ENCODE measurements at regions not wholly inside any gene's neighbourhood (a gene's known extent, or its start where the extent isn't known, plus 50 kb on each side); places are given as distances from the start of the nearest gene placed in this dataset.

DNA sequence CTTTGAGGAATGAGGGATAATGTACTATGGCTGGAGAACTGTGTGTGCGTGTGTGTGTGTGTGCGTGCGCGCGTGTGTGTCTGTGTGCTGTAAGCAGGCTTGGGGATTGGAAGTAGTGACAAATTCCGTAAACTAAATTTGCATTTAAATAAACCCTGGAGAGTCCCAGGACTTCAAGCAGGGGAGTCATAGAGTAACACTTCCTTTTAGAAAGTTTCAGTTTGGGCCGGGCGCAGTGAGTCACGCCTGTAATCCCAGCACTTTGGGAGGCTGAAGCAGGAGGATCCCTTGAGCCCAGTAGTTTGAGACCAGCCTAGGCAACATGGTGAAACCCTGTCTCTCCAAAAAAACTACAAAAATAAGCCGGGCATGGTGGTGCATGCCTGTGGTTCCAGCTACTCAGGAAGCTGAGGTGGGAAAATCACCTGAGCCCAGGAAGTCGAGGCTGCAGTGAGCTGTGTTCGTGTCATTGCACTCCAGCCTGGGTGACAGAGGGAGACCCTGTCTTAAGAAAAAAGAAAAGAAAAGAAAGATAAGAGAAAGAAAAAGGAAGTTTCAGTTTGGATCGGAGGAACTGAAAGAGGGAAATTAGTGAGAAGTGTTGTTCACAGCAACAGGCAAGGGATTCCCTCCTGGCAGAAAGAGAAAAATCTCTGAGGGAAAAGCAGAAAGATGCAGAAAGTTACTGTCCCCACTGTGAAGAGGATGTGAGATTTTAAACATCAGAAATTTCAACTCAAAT lies 222.7 kb upstream of the SOX5 start:
- H3K79me2 ChIP-seq (ENCODE audit: insufficient read depth, low read length) = no peaks in the 10 kb centered on the region
- H4K20me1 ChIP-seq (ENCODE audit: insufficient read depth, low read length) = no peaks in the 10 kb centered on the region
- no peak overlapping the region for H2AFZ ChIP-seq (ENCODE audit: low read length)
- no peak for TF ChIP-seq CTCF (IDR thresholded peaks at IDR 0.05; ENCODE audit: extremely low read depth, low read depth, low read length)
- H3K9me3 ChIP-seq (ENCODE audit: low read depth, low read length) = no peaks in the 10 kb centered on the region
- no peak for DNase-seq (ENCODE audit: insufficient read length, low spot score, missing footprints)
- H3K4me1 ChIP-seq (ENCODE audit: insufficient read depth, low read length) = no peaks in the 10 kb centered on the region
- H3K4me3 ChIP-seq (ENCODE audit: insufficient read depth, low read length) = no peak overlapping the region
- H3K4me2 ChIP-seq (ENCODE audit: insufficient read depth, low read length) = no peak overlapping the region
- no peaks in the 10 kb centered on the region for H3K36me3 ChIP-seq (ENCODE audit: insufficient read depth, low read length)
- no peak overlapping the region for H3K27ac ChIP-seq (ENCODE audit: low read depth, low read length)
- no peaks in the 10 kb centered on the region for H3K27me3 ChIP-seq (ENCODE audit: insufficient read depth, low read length)

DNA sequence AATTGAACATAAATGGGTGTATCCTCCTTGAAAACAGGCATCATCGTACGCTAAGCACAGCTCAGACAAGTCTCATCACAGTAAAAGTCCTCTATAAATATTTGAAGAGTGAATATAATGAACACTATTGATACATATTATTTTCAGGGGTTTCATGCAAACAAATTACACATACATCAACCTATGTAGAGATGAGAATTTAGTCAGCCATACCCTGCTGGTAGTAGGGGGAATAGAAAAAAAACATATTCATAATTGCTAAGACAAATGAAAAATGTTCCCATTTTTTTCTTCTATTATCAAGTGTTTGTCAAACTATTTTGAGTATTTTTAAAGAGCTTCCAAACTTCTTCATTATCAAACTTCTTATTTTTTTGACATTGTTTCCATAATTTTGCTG lies 205.6 kb upstream of the SOX5 start:
- Histone ChIP-seq H3K27ac (ENCODE audit: low read depth, low read length) (no peak overlapping the region), H3K4me3 (ENCODE audit: insufficient read depth, low read length) (no peak overlapping the region), H3K4me1 (ENCODE audit: insufficient read depth, low read length) (no peaks in the 10 kb centered on the region), H3K9me3 (ENCODE audit: low read depth, low read length) (no peaks in the 10 kb centered on the region), H4K20me1 (ENCODE audit: insufficient read depth, low read length) (no peaks in the 10 kb centered on the region), H3K79me2 (ENCODE audit: insufficient read depth, low read length) (no peaks in the 10 kb centered on the region), H2AFZ (ENCODE audit: low read length) (no peak overlapping the region), H3K27me3 (ENCODE audit: insufficient read depth, low read length) (no peaks in the 10 kb centered on the region), H3K4me2 (ENCODE audit: insufficient read depth, low read length) (no peak overlapping the region), H3K36me3 (ENCODE audit: insufficient read depth, low read length) (no peaks in the 10 kb centered on the region)
- no peak for DNase-seq (ENCODE audit: insufficient read length, low spot score, missing footprints)
- no peak for TF ChIP-seq CTCF (IDR thresholded peaks at IDR 0.05; ENCODE audit: extremely low read depth, low read depth, low read length)

DNA sequence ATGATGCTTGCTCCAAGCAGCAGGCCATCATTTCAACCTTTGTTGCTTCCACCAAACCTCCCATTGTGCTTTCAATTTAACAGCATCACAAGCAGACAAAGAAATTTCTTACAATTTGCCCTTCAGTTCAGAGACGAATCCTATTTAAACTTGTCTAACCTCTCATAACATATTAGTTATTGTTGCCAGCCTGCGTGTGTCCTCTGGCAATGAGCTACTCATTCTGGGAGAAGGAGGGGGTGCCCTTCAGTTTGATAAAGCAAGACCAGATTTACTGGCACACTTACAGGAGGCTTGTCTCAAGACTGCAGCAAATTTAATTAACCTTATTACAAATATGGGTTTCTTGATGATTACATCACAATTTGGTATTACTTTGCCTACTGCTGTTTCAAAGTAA lies 203.6 kb upstream of the SOX5 start:
- H3K79me2 ChIP-seq (ENCODE audit: insufficient read depth, low read length) = no peaks in the 10 kb centered on the region
- H3K9me3 ChIP-seq (ENCODE audit: low read depth, low read length) = no peaks in the 10 kb centered on the region
- DNase-seq (ENCODE audit: insufficient read length, low spot score, missing footprints) = no peak
- no peak for TF ChIP-seq CTCF (IDR thresholded peaks at IDR 0.05; ENCODE audit: extremely low read depth, low read depth, low read length)
- H3K27ac ChIP-seq (ENCODE audit: low read depth, low read length) = no peak overlapping the region
- no peak overlapping the region for H3K4me2 ChIP-seq (ENCODE audit: insufficient read depth, low read length)
- H3K27me3 ChIP-seq (ENCODE audit: insufficient read depth, low read length) = no peaks in the 10 kb centered on the region
- H3K4me3 ChIP-seq (ENCODE audit: insufficient read depth, low read length) = no peak overlapping the region
- no peak overlapping the region for H2AFZ ChIP-seq (ENCODE audit: low read length)
- H4K20me1 ChIP-seq (ENCODE audit: insufficient read depth, low read length) = no peaks in the 10 kb centered on the region
- no peaks in the 10 kb centered on the region for H3K4me1 ChIP-seq (ENCODE audit: insufficient read depth, low read length)
- no peaks in the 10 kb centered on the region for H3K36me3 ChIP-seq (ENCODE audit: insufficient read depth, low read length)

DNA sequence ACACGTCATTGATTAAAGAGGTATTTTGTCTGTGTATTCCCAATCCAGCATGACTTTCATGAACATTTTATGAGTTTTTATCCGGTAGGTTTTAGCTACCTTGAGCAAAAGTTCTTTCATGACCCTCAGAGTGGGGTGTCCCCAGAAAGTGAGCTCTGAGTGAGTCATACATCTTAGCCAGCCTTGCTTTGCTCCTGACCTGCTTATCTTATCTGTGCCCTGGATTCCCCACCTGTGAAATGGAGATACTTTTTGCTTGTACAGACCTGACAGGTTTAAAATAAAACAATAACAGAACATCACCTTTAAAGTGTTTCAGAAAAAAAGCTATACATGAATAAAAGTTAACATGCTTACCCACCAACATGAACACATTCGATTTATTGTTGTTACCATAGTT lies 202.8 kb upstream of the SOX5 start:
- Histone ChIP-seq H3K79me2 (ENCODE audit: insufficient read depth, low read length) (no peaks in the 10 kb centered on the region), H2AFZ (ENCODE audit: low read length) (no peak overlapping the region), H3K4me2 (ENCODE audit: insufficient read depth, low read length) (no peak overlapping the region), H4K20me1 (ENCODE audit: insufficient read depth, low read length) (no peaks in the 10 kb centered on the region), H3K9me3 (ENCODE audit: low read depth, low read length) (no peaks in the 10 kb centered on the region), H3K27me3 (ENCODE audit: insufficient read depth, low read length) (no peaks in the 10 kb centered on the region), H3K4me3 (ENCODE audit: insufficient read depth, low read length) (no peak overlapping the region), H3K4me1 (ENCODE audit: insufficient read depth, low read length) (no peaks in the 10 kb centered on the region), H3K27ac (ENCODE audit: low read depth, low read length) (no peak overlapping the region), H3K36me3 (ENCODE audit: insufficient read depth, low read length) (no peaks in the 10 kb centered on the region)
- no peak for TF ChIP-seq CTCF (IDR thresholded peaks at IDR 0.05; ENCODE audit: extremely low read depth, low read depth, low read length)
- no peak for DNase-seq (ENCODE audit: insufficient read length, low spot score, missing footprints)
